Activated T-cell treated with anti-CD3 and anti-CD28 coated beads, Interleukin-2, amount 50 U/mL, for 4 hours (primary cell): ENCODE measurements at regions not wholly inside any gene's neighbourhood (a gene's known extent, or its start where the extent isn't known, plus 50 kb on each side); places are given as distances from the start of the nearest gene placed in this dataset.
"Not testable (repeated sequence)": the region's sequence is repeated elsewhere in the genome, so short reads cannot be mapped to it uniquely, and the experiment has no call there.

Experiments used
- ATAC-seq, 2 donors: fragments of 200-7000 bp; cut with Tn5 transposase; one replicate each; pipeline ENCODE4 v1.10.0; 2021
- DNase-seq: peaks from one replicate; pipeline ENCODE4 v3.0.0-alpha.2; 2020
- H3K27me3 Mint-ChIP-seq: one replicate; pipeline ENCODE4 v1.8.0; 2021; ENCODE audit warnings: low read depth, mixed read lengths
- H3K36me3 Mint-ChIP-seq: one replicate; pipeline ENCODE4 v1.8.0; 2022; ENCODE audit warnings: mixed read lengths; ENCODE audit not compliant: insufficient read depth
- H3K4me1 Mint-ChIP-seq: one replicate; pipeline ENCODE4 v1.8.0; 2021; ENCODE audit warnings: low read depth, mixed read lengths
- H3K4me3 Mint-ChIP-seq: one replicate; pipeline ENCODE4 v1.8.0; 2021; ENCODE audit warnings: mild to moderate bottlenecking, moderate library complexity, mixed read lengths
- H3K9me3 Mint-ChIP-seq: one replicate; pipeline ENCODE4 v1.8.0; 2021; ENCODE audit warnings: mixed read lengths

- Mint-ChIP-seq H3K4me1 (no peaks in the 10 kb centered on the region), H3K9me3 (no peaks in the 10 kb centered on the region), H3K27me3 (peaks cover 2% of the 10 kb centered on the region), H3K4me3 (no peak overlapping the region), H3K36me3 (no peaks in the 10 kb centered on the region)
- no peak for ATAC-seq
- DNase-seq, result no peak
These were observed 373.5 kb upstream of the FAR2 start for GRCh38 chr12:28775556-28775955.

- Mint-ChIP-seq H3K27me3 (no peaks in the 10 kb centered on the region), H3K4me3 (no peak overlapping the region)
These were observed 372.9 kb upstream of the FAR2 start for GRCh38 chr12:28776220-28776619.

DNA sequence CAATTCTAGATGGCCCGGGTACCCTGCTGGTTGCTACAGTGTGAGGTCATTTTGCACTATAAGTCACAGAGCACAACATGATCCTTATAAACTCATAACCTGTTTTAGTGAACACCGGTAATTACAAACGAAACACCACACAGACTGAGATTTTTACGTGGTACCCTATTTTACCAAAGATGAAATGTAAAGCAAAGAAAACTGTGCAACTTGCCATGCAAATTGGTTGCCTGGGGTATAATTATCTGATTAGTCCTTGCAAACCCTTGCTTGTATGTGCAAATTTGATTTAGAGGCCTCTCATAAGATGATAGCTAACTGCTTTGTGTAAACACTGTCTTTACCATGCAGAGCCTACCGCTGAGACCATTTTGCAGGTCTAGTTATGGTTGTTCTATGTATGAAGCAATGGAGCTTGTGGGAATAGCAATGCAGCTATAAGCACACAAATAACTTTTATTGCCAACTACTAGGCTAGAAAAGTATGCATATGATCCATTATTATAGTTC lies 372.1 kb upstream of the FAR2 start:
- no peaks in the 10 kb centered on the region for H3K36me3 Mint-ChIP-seq
- DNase-seq, result no peak
- no peaks in the 10 kb centered on the region for H3K4me1 Mint-ChIP-seq
- H3K27me3 Mint-ChIP-seq, result no peaks in the 10 kb centered on the region
- no peaks in the 10 kb centered on the region for H3K9me3 Mint-ChIP-seq
- H3K4me3 Mint-ChIP-seq, result no peak overlapping the region
- ATAC-seq, result no peak

More at GRCh38 chr12:28776220-28776619, 372.9 kb upstream of the FAR2 start:
- H3K9me3 Mint-ChIP-seq, result no peaks in the 10 kb centered on the region
- DNase-seq, result no peak
- no peaks in the 10 kb centered on the region for H3K4me1 Mint-ChIP-seq
- ATAC-seq, result no peak
- H3K36me3 Mint-ChIP-seq, result no peaks in the 10 kb centered on the region

- H3K9me3 Mint-ChIP-seq, result no peaks in the 10 kb centered on the region
These were observed 371.3 kb upstream of the FAR2 start for GRCh38 chr12:28777603-28778365.

GRCh38 chr12:28780096-28780495 lies 369.0 kb upstream of the FAR2 start:
- Mint-ChIP-seq H3K4me3 (no peak overlapping the region), H3K4me1 (no peaks in the 10 kb centered on the region), H3K36me3 (no peaks in the 10 kb centered on the region), H3K27me3 (no peaks in the 10 kb centered on the region), H3K9me3 (no peaks in the 10 kb centered on the region)
- ATAC-seq (no peak), DNase-seq (no peak)

More at GRCh38 chr12:28777603-28778365, 371.3 kb upstream of the FAR2 start:
- H3K27me3 Mint-ChIP-seq, result no peaks in the 10 kb centered on the region
- DNase-seq, result no peak
- H3K36me3 Mint-ChIP-seq, result no peaks in the 10 kb centered on the region
- H3K4me3 Mint-ChIP-seq, result no peak overlapping the region
- no peaks in the 10 kb centered on the region for H3K4me1 Mint-ChIP-seq
- no peak for ATAC-seq

GRCh38 chr12:28780960-28781359 lies 368.1 kb upstream of the FAR2 start:
- H3K9me3 Mint-ChIP-seq, result no peaks in the 10 kb centered on the region
- no peak for ATAC-seq
- H3K4me1 Mint-ChIP-seq, result no peaks in the 10 kb centered on the region
- no peak overlapping the region for H3K4me3 Mint-ChIP-seq
- no peaks in the 10 kb centered on the region for H3K27me3 Mint-ChIP-seq
- H3K36me3 Mint-ChIP-seq, result no peaks in the 10 kb centered on the region
- DNase-seq, result no peak

- DNase-seq (no peak), ATAC-seq (no peak)
- Mint-ChIP-seq H3K36me3 (no peaks in the 10 kb centered on the region), H3K27me3 (no peaks in the 10 kb centered on the region), H3K4me1 (no peaks in the 10 kb centered on the region), H3K9me3 (no peaks in the 10 kb centered on the region), H3K4me3 (no peak overlapping the region)
These were observed 367.1 kb upstream of the FAR2 start for GRCh38 chr12:28781671-28782652.

- H3K36me3 Mint-ChIP-seq, result no peaks in the 10 kb centered on the region
- no peaks in the 10 kb centered on the region for H3K27me3 Mint-ChIP-seq
- H3K9me3 Mint-ChIP-seq, result no peaks in the 10 kb centered on the region
- ATAC-seq (no peak), DNase-seq (no peak)
- H3K4me1 Mint-ChIP-seq, result no peaks in the 10 kb centered on the region
- no peak overlapping the region for H3K4me3 Mint-ChIP-seq
These were observed 366.3 kb upstream of the FAR2 start for GRCh38 chr12:28782812-28783211.

- ATAC-seq (no peak), DNase-seq (no peak)
- Mint-ChIP-seq H3K27me3 (no peaks in the 10 kb centered on the region), H3K9me3 (no peaks in the 10 kb centered on the region), H3K4me3 (no peak overlapping the region), H3K4me1 (no peaks in the 10 kb centered on the region), H3K36me3 (no peaks in the 10 kb centered on the region)
These were observed 361.9 kb upstream of the FAR2 start for GRCh38 chr12:28787151-28787550.

DNA sequence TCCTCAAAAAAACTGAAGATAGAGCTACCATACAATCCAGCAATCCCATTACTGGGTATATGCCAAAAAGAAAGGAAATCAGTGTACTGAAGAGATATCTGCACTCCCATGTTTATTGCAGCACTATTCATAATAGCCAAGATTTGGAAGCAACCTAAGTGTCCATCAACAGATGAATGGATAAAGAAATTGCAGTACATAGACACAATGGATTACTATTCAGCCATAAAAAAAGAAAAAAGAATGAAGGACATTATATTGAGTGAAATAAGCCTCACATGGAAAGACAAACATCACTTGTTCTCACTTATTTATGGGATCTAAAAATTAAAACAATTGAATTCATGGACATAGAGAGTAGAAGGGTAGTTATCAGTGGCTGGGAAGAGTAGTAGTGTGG lies 360.8 kb upstream of the FAR2 start:
- H3K4me3 Mint-ChIP-seq, H3K9me3 Mint-ChIP-seq, ATAC-seq, DNase-seq, H3K36me3 Mint-ChIP-seq, H3K4me1 Mint-ChIP-seq, H3K27me3 Mint-ChIP-seq: not testable (repeated sequence)

- H3K27me3 Mint-ChIP-seq, result no peaks in the 10 kb centered on the region
- DNase-seq, result no peak
- no peaks in the 10 kb centered on the region for H3K36me3 Mint-ChIP-seq
- H3K9me3 Mint-ChIP-seq, result no peaks in the 10 kb centered on the region
- no peak overlapping the region for H3K4me3 Mint-ChIP-seq
- H3K4me1 Mint-ChIP-seq, result no peaks in the 10 kb centered on the region
- ATAC-seq, result no peak
These were observed 355.4 kb upstream of the FAR2 start for GRCh38 chr12:28793581-28794151.

DNA sequence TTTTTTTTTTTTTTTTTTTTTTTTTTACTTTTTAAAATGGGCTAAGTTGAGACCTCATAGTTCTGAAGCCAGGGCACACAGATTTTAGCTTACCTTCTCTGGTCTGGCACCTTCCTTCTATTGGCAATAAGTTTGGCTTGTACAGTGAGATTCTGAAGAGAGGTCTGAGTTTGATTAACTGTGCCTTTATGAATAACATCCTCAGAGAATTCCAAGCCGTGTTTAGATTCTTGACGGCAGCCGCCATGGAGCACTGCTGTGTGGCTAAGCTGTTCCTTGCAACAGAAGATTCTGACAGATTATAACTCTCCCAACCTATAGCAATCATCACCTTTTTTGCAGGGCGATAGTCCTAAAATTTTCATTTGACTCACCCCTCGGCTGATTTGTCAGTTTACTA lies 354.9 kb upstream of the FAR2 start:
- no peak for ATAC-seq
- DNase-seq, result no peak
- Mint-ChIP-seq H3K27me3 (no peaks in the 10 kb centered on the region), H3K36me3 (no peaks in the 10 kb centered on the region), H3K9me3 (no peaks in the 10 kb centered on the region), H3K4me1 (no peaks in the 10 kb centered on the region), H3K4me3 (no peak overlapping the region)

DNA sequence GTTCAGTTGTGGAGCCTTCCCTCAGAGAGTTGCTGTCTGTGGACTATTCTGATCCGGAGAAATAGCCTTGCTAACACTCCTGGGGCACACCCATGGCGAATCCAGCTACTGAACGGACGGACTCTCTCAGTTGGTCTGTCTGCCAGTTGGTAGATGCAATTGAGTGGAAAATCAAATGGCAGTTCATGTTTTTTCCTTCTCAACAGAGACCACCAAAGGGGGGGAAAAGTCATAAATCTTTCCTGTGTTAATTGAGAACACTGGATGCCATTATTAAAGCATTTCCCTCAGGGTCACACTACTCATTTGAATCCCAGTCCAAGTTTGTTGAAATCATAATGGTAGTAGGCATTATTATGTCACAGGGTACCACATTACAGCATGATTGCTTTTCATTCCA lies 354.3 kb upstream of the FAR2 start:
- H3K4me1 Mint-ChIP-seq, result no peaks in the 10 kb centered on the region
- no peaks in the 10 kb centered on the region for H3K27me3 Mint-ChIP-seq
- no peak for DNase-seq
- no peak for ATAC-seq
- H3K36me3 Mint-ChIP-seq, result no peaks in the 10 kb centered on the region
- no peak overlapping the region for H3K4me3 Mint-ChIP-seq
- no peaks in the 10 kb centered on the region for H3K9me3 Mint-ChIP-seq

DNA sequence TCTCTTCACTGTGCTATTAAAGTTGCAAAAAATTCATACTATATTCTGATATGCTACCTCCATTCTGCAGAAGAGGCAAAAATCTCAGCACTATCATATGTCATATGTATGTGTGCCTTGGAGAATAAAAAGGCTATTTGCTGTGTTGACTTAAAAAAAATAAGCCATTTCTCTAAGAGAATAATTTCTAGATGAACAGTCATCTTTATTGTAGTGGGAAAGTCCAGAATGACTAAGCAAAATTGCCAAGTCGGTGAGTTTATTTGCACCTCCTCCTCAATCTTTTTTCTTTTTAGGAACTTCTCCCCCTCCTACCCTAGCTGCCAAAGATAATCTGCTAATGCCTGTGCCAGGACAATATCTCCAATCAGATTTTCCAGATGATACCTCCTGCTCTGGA lies 353.8 kb upstream of the FAR2 start:
- no peaks in the 10 kb centered on the region for H3K36me3 Mint-ChIP-seq
- no peak for ATAC-seq
- DNase-seq, result no peak
- no peaks in the 10 kb centered on the region for H3K9me3 Mint-ChIP-seq
- no peak overlapping the region for H3K4me3 Mint-ChIP-seq
- H3K27me3 Mint-ChIP-seq, result no peaks in the 10 kb centered on the region
- no peaks in the 10 kb centered on the region for H3K4me1 Mint-ChIP-seq
